HCT116 (cell line): ENCODE measurements at regions not wholly inside any gene's neighbourhood (a gene's known extent, or its start where the extent isn't known, plus 50 kb on each side); places are given as distances from the start of the nearest gene placed in this dataset.

ENCODE experiments used
- ATAC-seq: fragments of 200-7000 bp; cut with Tn5 transposase; 2 replicates; pipeline ENCODE4 v1.9.1; 2020; ENCODE audit warnings: mild to moderate bottlenecking, moderate library complexity
- BruUV-seq: library from RNA; stranded (reverse); fragments of 400-500 nt; replicated peaks from 2 replicates; lab custom pipeline; 2021; lab: Mats Ljungman, UMichigan
- CTCF ChIA-PET: fragments of 300-600 bp; sonication (Branson Sonifier 250); formaldehyde crosslinking; loops from one replicate; lab custom pipeline; 2021; ENCODE audit warnings: antibody characterized with exemption; lab: Charles Lee
- POLR2A ChIA-PET: fragments of 300-600, 350-600 bp; sonication (Branson Sonifier 250); formaldehyde crosslinking; loops from one replicate; lab custom pipeline; 2021; ENCODE audit warnings: antibody characterized with exemption; lab: Charles Lee
- RAD21 ChIA-PET, 2 experiments: fragments of 300-600 bp; sonication (Branson Sonifier 250); formaldehyde crosslinking; loops; one replicate each; lab custom pipeline; 2023; ENCODE audit warnings: low total read pairs in 2 of 2; ENCODE audit not compliant: uncharacterized antibody in 2 of 2, unreplicated experiment in 2 of 2, low non-redundant PET in 1 of 2; lab: Charles Lee
- DNase-seq: peaks from one replicate; pipeline ENCODE4 v3.0.0-alpha.2; 2010; ENCODE audit warnings: low read depth, low spot score
- H2AFZ ChIP-seq: fragments of 200-600 bp; shearing (Covaris generic), sonication (generic); 2 replicates; pipeline ENCODE4 v1.6.1; 2017; ENCODE audit warnings: low read depth, mixed run types, mixed read lengths, antibody characterized with exemption, low read length; ENCODE audit not compliant: poor library complexity, severe bottlenecking
- H3K27ac ChIP-seq: 2 replicates; pipeline ENCODE4 v1.5.1; 2012; ENCODE audit warnings: low read depth, low read length
- H3K27me3 ChIP-seq: fragments of 200-600 bp; sonication (generic); 2 replicates; pipeline ENCODE4 v1.6.1; 2016; ENCODE audit warnings: mixed run types, low read length, mixed read lengths; ENCODE audit not compliant: insufficient read depth
- H3K36me3 ChIP-seq, 2 experiments: fragments of 200-500 bp in 1 of 2; fragments of 200-600 bp in 1 of 2; sonication (Bioruptor generic) in 1 of 2; sonication (generic) in 1 of 2; 2 replicates each; pipeline versions ENCODE4 v1.5.1 to v1.6.1; 2014 to 2016; ENCODE audit warnings: low read length in 2 of 2, inconsistent platforms in 1 of 2, mixed read lengths in 1 of 2, mixed run types in 1 of 2; ENCODE audit not compliant: insufficient read depth in 2 of 2, control insufficient read depth in 1 of 2
- H3K4me1 ChIP-seq, 2 experiments: fragments of 200-600 bp in 1 of 2; sonication (generic) in 1 of 2; 2 replicates each; pipeline versions ENCODE4 v1.5.1 to v1.6.1; 2012 to 2017; ENCODE audit warnings: low read length in 2 of 2, inconsistent platforms in 1 of 2, mild to moderate bottlenecking in 1 of 2, mixed read lengths in 1 of 2, mixed run types in 1 of 2, moderate library complexity in 1 of 2; ENCODE audit not compliant: insufficient read depth in 2 of 2, control insufficient read depth in 1 of 2
- H3K4me2 ChIP-seq: fragments of 200-600 bp; sonication (generic); 2 replicates; pipeline ENCODE4 v1.6.1; 2017; ENCODE audit warnings: mixed run types, low read length, mixed read lengths
- H3K4me3 ChIP-seq, 2 experiments: fragments of 200-600 bp in 1 of 2; sonication (generic) in 1 of 2; replicated peaks in 1 of 2; 2 replicates each; pipeline ENCODE4 v1.5.1; 2011 to 2016; ENCODE audit warnings: low read length in 2 of 2, control low read depth in 1 of 2, low read depth in 1 of 2, mild to moderate bottlenecking in 1 of 2, mixed read lengths in 1 of 2, mixed run types in 1 of 2
- H3K79me2 ChIP-seq: fragments of 200-600 bp; sonication (generic); 2 replicates; pipeline ENCODE4 v1.6.1; 2017; ENCODE audit warnings: mild to moderate bottlenecking, mixed run types, low read length, moderate library complexity, mixed read lengths; ENCODE audit not compliant: insufficient read depth
- H3K9ac ChIP-seq: fragments of 200-600 bp; sonication (generic); 2 replicates; pipeline ENCODE4 v1.6.1; 2016; ENCODE audit warnings: low read length, mixed read lengths
- H3K9me2 ChIP-seq: fragments of 200-600 bp; sonication (generic), shearing (Covaris generic); 2 replicates; pipeline ENCODE4 v1.6.1; 2017; ENCODE audit warnings: mixed run types, mild to moderate bottlenecking, moderate library complexity; ENCODE audit not compliant: insufficient read depth
- H3K9me3 ChIP-seq, 2 experiments: fragments of 200-500 bp in 1 of 2; fragments of 200-600 bp in 1 of 2; sonication (Bioruptor generic) in 1 of 2; sonication (generic) in 1 of 2; 2 replicates each; pipeline ENCODE4 v1.6.1; 2014 to 2017; ENCODE audit warnings: low read length in 2 of 2, mixed read lengths in 2 of 2, inconsistent platforms in 1 of 2, low read depth in 1 of 2, mild to moderate bottlenecking in 1 of 2, mixed run types in 1 of 2, moderate library complexity in 1 of 2; ENCODE audit not compliant: control insufficient read depth in 1 of 2, insufficient read depth in 1 of 2
- H4K20me1 ChIP-seq: fragments of 200-600 bp; sonication (generic), shearing (Covaris generic); 2 replicates; pipeline ENCODE4 v1.6.1; 2017; ENCODE audit warnings: mixed run types, mild to moderate bottlenecking, moderate library complexity; ENCODE audit not compliant: insufficient read depth
- CEBPB ChIP-seq: IDR thresholded peaks from 2 replicates; pipeline ENCODE4 v1.6.1; 2012; ENCODE audit warnings: low read depth
- CTCF ChIP-seq, 3 experiments: fragments of 200-600 bp in 1 of 3; sonication (generic) in 1 of 3; IDR thresholded peaks in 2 of 3; conservative IDR thresholded peaks in 1 of 3; 2 replicates each; pipeline ENCODE4 v1.5.1; 2012 to 2017; ENCODE audit warnings: low read depth in 2 of 3, low read length in 2 of 3, antibody characterized with exemption in 1 of 3, borderline replicate concordance in 1 of 3, control low read depth in 1 of 3, mild to moderate bottlenecking in 1 of 3, mixed read lengths in 1 of 3, mixed run types in 1 of 3, moderate library complexity in 1 of 3; ENCODE audit not compliant: insufficient read depth in 1 of 3
- EGR1 ChIP-seq: IDR thresholded peaks from 2 replicates; pipeline ENCODE4 v1.6.1; 2012; ENCODE audit warnings: low read depth
- EZH2 ChIP-seq: fragments of 200-600 bp; sonication (generic); IDR thresholded peaks from 2 replicates; pipeline ENCODE4 v1.6.1; 2017; ENCODE audit warnings: antibody characterized with exemption, mixed run types
- EZH2phosphoT487 ChIP-seq: fragments of 200-600 bp; IDR thresholded peaks from 2 replicates; pipeline ENCODE4 v1.6.1; 2018; ENCODE audit warnings: antibody characterized with exemption, borderline replicate concordance
- MAX ChIP-seq: IDR thresholded peaks from 2 replicates; pipeline ENCODE4 v1.6.1; 2012
- POLR2A ChIP-seq: IDR thresholded peaks from 2 replicates; pipeline ENCODE4 v1.7.0; 2011; ENCODE audit warnings: borderline replicate concordance; ENCODE audit not compliant: insufficient read depth, insufficient read length; ENCODE audit errors: extremely low read depth
- POLR2AphosphoS5 ChIP-seq: IDR thresholded peaks from 2 replicates; pipeline ENCODE4 v1.6.1; 2011; ENCODE audit warnings: mild to moderate bottlenecking, low read depth, low read length, moderate library complexity
- RAD21 ChIP-seq: IDR thresholded peaks from 2 replicates; pipeline ENCODE4 v1.6.1; 2012; ENCODE audit warnings: low read depth, mild to moderate bottlenecking
- SP1 ChIP-seq: IDR thresholded peaks from 2 replicates; pipeline ENCODE4 v1.6.1; 2012; ENCODE audit warnings: low read depth
- ZFX ChIP-seq: fragments of 450-650 bp; IDR thresholded peaks from 2 replicates; pipeline ENCODE4 v1.6.1; 2017
- intact Hi-C: fragments of 100-400 bp; cut with micrococcal nuclease; formaldehyde crosslinking; loops from 2 replicates; pipeline ENCODE4 v1.10.0; 2022
- TF ChIP-seq, protein P1 (sequence below): IDR thresholded peaks from 2 replicates; pipeline ENCODE4 v1.6.1; 2012; ENCODE audit warnings: low read depth
- TF ChIP-seq, protein P2 (sequence below): IDR thresholded peaks from 2 replicates; pipeline ENCODE4 v1.6.1; 2012

DNA sequence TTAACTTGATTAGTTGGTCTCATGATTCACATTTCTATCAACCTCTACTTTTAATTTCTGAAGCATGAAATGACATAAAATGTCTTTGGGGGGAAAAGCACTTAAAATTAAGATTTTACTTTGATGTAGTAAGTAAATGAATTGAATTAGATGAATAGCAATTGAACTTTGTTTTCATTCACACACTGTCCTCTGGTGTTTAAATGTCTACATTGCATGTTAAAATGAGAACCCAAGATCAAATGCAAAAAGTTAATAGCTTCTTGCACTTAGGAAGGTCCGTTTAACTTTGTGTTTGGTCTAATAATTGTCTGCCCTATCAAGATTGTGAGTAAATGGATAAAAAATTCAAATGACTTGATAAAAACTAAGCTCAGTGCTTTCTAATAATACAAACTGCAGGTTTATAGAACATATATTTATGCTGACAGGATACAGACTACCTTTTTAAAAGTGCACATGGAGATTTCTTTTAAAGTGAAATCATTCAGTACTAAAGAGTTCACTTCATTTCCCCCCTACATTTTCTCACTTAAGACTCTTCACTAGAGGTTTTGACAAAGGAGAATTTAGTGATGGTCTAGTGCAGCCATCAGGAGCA, 156.2 kb upstream of the NABP1 start:
- CTCF ChIA-PET = interaction anchor here (0.6 to 2.0 kb wide), 14 partner anchors 9 to 671 kb away, joined by 3 to 28 read pairs (median 4); partner anchors contain the start of gene STAT4
- no peak overlapping the region for H3K4me2 ChIP-seq
- no peaks in the 10 kb centered on the region for H3K4me1 ChIP-seq
- H3K9me2 ChIP-seq = no peaks in the 10 kb centered on the region
- POLR2A ChIA-PET = interaction anchor here (1.1 kb wide), 1 partner anchor 356 kb away, joined by 3 read pairs; no protein-coding TSS in a partner anchor
- no peak for TF ChIP-seq POLR2AphosphoS5
- TF ChIP-seq MAX = no peak
- TF ChIP-seq SP1 = no peak
- TF ChIP-seq POLR2A = no peak
- TF ChIP-seq, protein P1, sequence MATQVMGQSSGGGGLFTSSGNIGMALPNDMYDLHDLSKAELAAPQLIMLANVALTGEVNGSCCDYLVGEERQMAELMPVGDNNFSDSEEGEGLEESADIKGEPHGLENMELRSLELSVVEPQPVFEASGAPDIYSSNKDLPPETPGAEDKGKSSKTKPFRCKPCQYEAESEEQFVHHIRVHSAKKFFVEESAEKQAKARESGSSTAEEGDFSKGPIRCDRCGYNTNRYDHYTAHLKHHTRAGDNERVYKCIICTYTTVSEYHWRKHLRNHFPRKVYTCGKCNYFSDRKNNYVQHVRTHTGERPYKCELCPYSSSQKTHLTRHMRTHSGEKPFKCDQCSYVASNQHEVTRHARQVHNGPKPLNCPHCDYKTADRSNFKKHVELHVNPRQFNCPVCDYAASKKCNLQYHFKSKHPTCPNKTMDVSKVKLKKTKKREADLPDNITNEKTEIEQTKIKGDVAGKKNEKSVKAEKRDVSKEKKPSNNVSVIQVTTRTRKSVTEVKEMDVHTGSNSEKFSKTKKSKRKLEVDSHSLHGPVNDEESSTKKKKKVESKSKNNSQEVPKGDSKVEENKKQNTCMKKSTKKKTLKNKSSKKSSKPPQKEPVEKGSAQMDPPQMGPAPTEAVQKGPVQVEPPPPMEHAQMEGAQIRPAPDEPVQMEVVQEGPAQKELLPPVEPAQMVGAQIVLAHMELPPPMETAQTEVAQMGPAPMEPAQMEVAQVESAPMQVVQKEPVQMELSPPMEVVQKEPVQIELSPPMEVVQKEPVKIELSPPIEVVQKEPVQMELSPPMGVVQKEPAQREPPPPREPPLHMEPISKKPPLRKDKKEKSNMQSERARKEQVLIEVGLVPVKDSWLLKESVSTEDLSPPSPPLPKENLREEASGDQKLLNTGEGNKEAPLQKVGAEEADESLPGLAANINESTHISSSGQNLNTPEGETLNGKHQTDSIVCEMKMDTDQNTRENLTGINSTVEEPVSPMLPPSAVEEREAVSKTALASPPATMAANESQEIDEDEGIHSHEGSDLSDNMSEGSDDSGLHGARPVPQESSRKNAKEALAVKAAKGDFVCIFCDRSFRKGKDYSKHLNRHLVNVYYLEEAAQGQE = no peak
- TF ChIP-seq EGR1 = no peak
- TF ChIP-seq RAD21 = peak; percentile 87
- TF ChIP-seq ZFX = no peak
- TF ChIP-seq CTCF (IDR thresholded peaks at IDR 0.05 in 2 of 3, conservative IDR thresholded peaks at IDR 0.05 in 1 of 3; ENCODE audit: borderline replicate concordance in 1 of 3, insufficient read depth in 1 of 3, low read depth in 2 of 3, low read length in 2 of 3) = peak; percentile 64 to 84 (median 79)
- TF ChIP-seq, protein P2, sequence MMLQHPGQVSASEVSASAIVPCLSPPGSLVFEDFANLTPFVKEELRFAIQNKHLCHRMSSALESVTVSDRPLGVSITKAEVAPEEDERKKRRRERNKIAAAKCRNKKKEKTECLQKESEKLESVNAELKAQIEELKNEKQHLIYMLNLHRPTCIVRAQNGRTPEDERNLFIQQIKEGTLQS = no peak
- no peak for TF ChIP-seq EZH2phosphoT487
- no peak for TF ChIP-seq CEBPB
- no peak for TF ChIP-seq EZH2
- TF ChIP-seq, all 23 proteins: peak for 2
- ATAC-seq = no peak
- Histone ChIP-seq H3K27ac (no peak overlapping the region), H3K9me3 (no peaks in the 10 kb centered on the region), H3K79me2 (no peaks in the 10 kb centered on the region), H3K9ac (no peak overlapping the region), H2AFZ (no peak overlapping the region), H3K4me3 (no peak overlapping the region), H3K36me3 (no peaks in the 10 kb centered on the region), H3K27me3 (no peaks in the 10 kb centered on the region), H4K20me1 (no peaks in the 10 kb centered on the region)
- RAD21 ChIA-PET = interaction anchor here (0.6 to 1.5 kb wide), 5 partner anchors 303 to 470 kb away, joined by 3 to 8 read pairs (median 6); no protein-coding TSS in a partner anchor
- DNase-seq = peak; percentile 26
- no TSS peak for BruUV-seq
- intact Hi-C loops = loop anchor here (1.0 to 10.0 kb wide), 4 partner anchors 302 to 737 kb away; no protein-coding TSS in a partner anchor
